MM.1S (cell line): ENCODE measurements at regions not wholly inside any gene's neighbourhood (a gene's known extent, or its start where the extent isn't known, plus 50 kb on each side); places are given as distances from the start of the nearest gene placed in this dataset.

ENCODE experiments used
- DNase-seq: peaks from one replicate; pipeline ENCODE4 v3.0.0-alpha.2; 2015
- H2AFZ ChIP-seq: fragments of 300-600 bp; sonication (generic); 2 replicates; pipeline ENCODE4 v1.6.0; 2016; ENCODE audit warnings: antibody characterized with exemption, low read length
- H3F3A ChIP-seq: fragments of 300-600 bp; sonication (generic); 2 replicates; pipeline ENCODE4 v1.6.1; 2016; ENCODE audit warnings: mild to moderate bottlenecking, antibody characterized with exemption, low read length, moderate library complexity, mixed read lengths; ENCODE audit not compliant: insufficient read depth
- H3K27ac ChIP-seq: fragments of 300-600 bp; sonication (generic); 2 replicates; pipeline ENCODE4 v1.5.1; 2016; ENCODE audit warnings: mild to moderate bottlenecking, low read length
- H3K27me3 ChIP-seq: fragments of 300-600 bp; sonication (generic); replicated peaks from 2 replicates; pipeline ENCODE4 v1.6.0; 2016; ENCODE audit warnings: low read length; ENCODE audit not compliant: insufficient read depth
- H3K36me3 ChIP-seq: fragments of 300-600 bp; sonication (generic); replicated peaks from 2 replicates; pipeline ENCODE4 v1.6.1; 2016; ENCODE audit warnings: mild to moderate bottlenecking, low read length, mixed read lengths; ENCODE audit not compliant: insufficient read depth
- H3K4me1 ChIP-seq: fragments of 300-600 bp; sonication (generic); 2 replicates; pipeline ENCODE4 v1.6.1; 2016; ENCODE audit warnings: low read length, mixed read lengths
- H3K4me2 ChIP-seq: fragments of 300-600 bp; sonication (generic); 2 replicates; pipeline ENCODE4 v1.6.0; 2016; ENCODE audit warnings: low read depth, low read length
- H3K4me3 ChIP-seq: fragments of 300-600 bp; sonication (generic); 2 replicates; pipeline ENCODE4 v1.5.1; 2016; ENCODE audit warnings: low read length, mixed read lengths
- H3K79me2 ChIP-seq: fragments of 300-600 bp; sonication (generic); 2 replicates; pipeline ENCODE4 v1.6.1; 2016; ENCODE audit warnings: mixed run types, low read length, mixed read lengths
- H3K9ac ChIP-seq: fragments of 300-600 bp; sonication (generic); 2 replicates; pipeline ENCODE4 v1.6.1; 2016; ENCODE audit warnings: low read length, mixed read lengths
- H3K9me2 ChIP-seq: fragments of 300-600 bp; sonication (generic); replicated peaks from 2 replicates; pipeline ENCODE4 v1.6.1; 2016; ENCODE audit warnings: mild to moderate bottlenecking, low read length, mixed read lengths; ENCODE audit not compliant: insufficient read depth
- H3K9me3 ChIP-seq: fragments of 300-600 bp; sonication (generic); replicated peaks from 2 replicates; pipeline ENCODE4 v1.6.1; 2016; ENCODE audit warnings: mild to moderate bottlenecking, low read length, mixed read lengths; ENCODE audit not compliant: insufficient read depth
- H4K20me1 ChIP-seq: fragments of 300-600 bp; sonication (generic); 2 replicates; pipeline ENCODE4 v1.6.1; 2016; ENCODE audit warnings: mild to moderate bottlenecking, low read length, moderate library complexity, mixed read lengths; ENCODE audit not compliant: insufficient read depth
- CTCF ChIP-seq: fragments of 300-600 bp; sonication (generic); IDR thresholded peaks from 2 replicates; pipeline ENCODE4 v1.5.1; 2016; ENCODE audit warnings: antibody characterized with exemption, low read length, mixed read lengths
- EZH2 ChIP-seq: fragments of 300-600 bp; sonication (generic); optimal IDR thresholded peaks from 2 replicates; pipeline ENCODE3; 2017; ENCODE audit warnings: low read depth, mild to moderate bottlenecking, antibody characterized with exemption, low read length, mixed read lengths
- EZH2phosphoT487 ChIP-seq: fragments of 300-600 bp; sonication (generic); IDR thresholded peaks from 2 replicates; pipeline ENCODE4 v1.6.1; 2018; ENCODE audit warnings: antibody characterized with exemption, low read length

DNA sequence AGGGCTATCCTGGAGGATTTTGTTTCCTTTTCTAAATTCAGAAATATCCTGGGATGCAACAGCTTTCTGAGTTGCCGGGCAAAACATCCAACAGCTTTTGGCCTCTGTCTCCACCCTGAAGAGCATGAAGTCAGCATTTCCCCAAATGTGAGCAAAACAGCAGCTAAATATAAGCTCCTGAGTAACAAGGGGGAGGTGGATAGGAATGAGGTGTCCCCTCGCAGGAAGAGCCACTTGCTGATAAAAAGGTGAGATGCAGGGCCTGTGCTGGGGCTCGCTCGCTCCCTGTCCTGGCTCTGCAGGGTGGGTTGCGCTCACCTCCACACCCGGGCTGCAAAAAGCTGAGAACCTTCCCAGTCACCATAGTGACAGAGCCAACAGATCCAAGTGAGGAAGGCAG is 264.3 kb downstream of the ZEB1 start:
- no peaks in the 10 kb centered on the region for H3K9me3 ChIP-seq
- H3K27me3 ChIP-seq = no peaks in the 10 kb centered on the region
- H3K79me2 ChIP-seq = no peaks in the 10 kb centered on the region
- H3K9ac ChIP-seq = no peak overlapping the region
- no peak overlapping the region for H2AFZ ChIP-seq
- H3F3A ChIP-seq = no peaks in the 10 kb centered on the region
- no peak overlapping the region for H3K27ac ChIP-seq
- H3K36me3 ChIP-seq = no peaks in the 10 kb centered on the region
- DNase-seq = no peak
- no peaks in the 10 kb centered on the region for H3K4me1 ChIP-seq
- no peak overlapping the region for H3K4me3 ChIP-seq
- TF ChIP-seq EZH2phosphoT487 (no peak), CTCF (no peak), EZH2 (no peak)
- H3K4me2 ChIP-seq = no peak overlapping the region
- H4K20me1 ChIP-seq = no peaks in the 10 kb centered on the region
- H3K9me2 ChIP-seq = no peaks in the 10 kb centered on the region

- no peaks in the 10 kb centered on the region for H4K20me1 ChIP-seq
- no peak overlapping the region for H2AFZ ChIP-seq
- DNase-seq = no peak
- H3K27me3 ChIP-seq = no peaks in the 10 kb centered on the region
- H3F3A ChIP-seq = no peaks in the 10 kb centered on the region
- H3K4me1 ChIP-seq = no peaks in the 10 kb centered on the region
- H3K4me2 ChIP-seq = no peak overlapping the region
- no peaks in the 10 kb centered on the region for H3K79me2 ChIP-seq
- H3K36me3 ChIP-seq = no peaks in the 10 kb centered on the region
- H3K9ac ChIP-seq = no peak overlapping the region
- no peaks in the 10 kb centered on the region for H3K9me3 ChIP-seq
- H3K9me2 ChIP-seq = no peaks in the 10 kb centered on the region
- no peak overlapping the region for H3K4me3 ChIP-seq
- TF ChIP-seq EZH2 = no peak
- TF ChIP-seq CTCF = no peak
- TF ChIP-seq EZH2phosphoT487 = no peak
- H3K27ac ChIP-seq = no peak overlapping the region
Observed at GRCh38 chr10:31582365-31583052, 263.5 kb downstream of the ZEB1 start.

- Histone ChIP-seq H3K9ac (no peak overlapping the region), H3K4me2 (no peak overlapping the region), H3K4me1 (no peaks in the 10 kb centered on the region), H3K27ac (no peak overlapping the region), H3K4me3 (no peak overlapping the region), H3F3A (no peaks in the 10 kb centered on the region), H2AFZ (no peak overlapping the region), H3K9me2 (no peaks in the 10 kb centered on the region), H4K20me1 (no peaks in the 10 kb centered on the region), H3K79me2 (no peaks in the 10 kb centered on the region), H3K27me3 (no peaks in the 10 kb centered on the region), H3K9me3 (no peaks in the 10 kb centered on the region), H3K36me3 (no peaks in the 10 kb centered on the region)
- DNase-seq = no peak
- no peak for TF ChIP-seq EZH2phosphoT487
- TF ChIP-seq EZH2 = no peak
- TF ChIP-seq CTCF = no peak
Observed at GRCh38 chr10:31581741-31582323, 262.8 kb downstream of the ZEB1 start.
